ENCODE measurements at regions not wholly inside any gene's neighbourhood (a gene's known extent, or its start where the extent isn't known, plus 50 kb on each side); places are given as distances from the start of the nearest gene placed in this dataset.

GRCh38 chr7:91553410-91553895 is 289.2 kb downstream of the FZD1 start:
- TF ChIP-seq CTCF (IDR thresholded peaks at IDR 0.05; ENCODE audit: low read length) = no peak
- no peak for TF ChIP-seq EZH2 (IDR thresholded peaks at IDR 0.05; ENCODE audit: borderline replicate concordance, low read length)

All from OCI-LY1 (cell line).